Activated naive CD8-positive, alpha-beta T cell treated with anti-CD3 and anti-CD28 coated beads, Interleukin-2, amount 10 ng/mL, durations not matched to agents 7 days and 5 days (primary cell): ENCODE measurements at regions not wholly inside any gene's neighbourhood (a gene's known extent, or its start where the extent isn't known, plus 50 kb on each side); places are given as distances from the start of the nearest gene placed in this dataset.

ENCODE experiments used
- ATAC-seq: fragments of 150-1000 bp; cut with Tn5 transposase; one replicate; pipeline ENCODE4 v1.10.0; 2021; ENCODE audit warnings: low read depth, moderate library complexity
- POLR2A ChIA-PET: fragments of 350-600 bp; sonication (Branson Sonifier 250); formaldehyde crosslinking; loops from one replicate; lab custom pipeline; 2021; ENCODE audit warnings: antibody characterized with exemption; lab: Charles Lee
- DNase-seq: peaks from one replicate; pipeline ENCODE4 v3.0.0; 2021
- H3K27ac Mint-ChIP-seq: one replicate; pipeline ENCODE4 v1.8.0; 2022; ENCODE audit warnings: mild to moderate bottlenecking, mixed read lengths
- H3K27me3 Mint-ChIP-seq: one replicate; pipeline ENCODE4 v1.8.0; 2022; ENCODE audit warnings: mild to moderate bottlenecking, moderate library complexity, mixed read lengths
- H3K36me3 Mint-ChIP-seq: one replicate; pipeline ENCODE4 v1.8.0; 2021; ENCODE audit warnings: mild to moderate bottlenecking, mixed read lengths
- H3K4me1 Mint-ChIP-seq: one replicate; pipeline ENCODE4 v1.8.0; 2021; ENCODE audit warnings: mixed read lengths
- H3K4me3 Mint-ChIP-seq: one replicate; pipeline ENCODE4 v1.8.0; 2022; ENCODE audit warnings: mild to moderate bottlenecking, moderate library complexity, mixed read lengths
- H3K9me3 Mint-ChIP-seq: one replicate; pipeline ENCODE4 v1.8.0; 2021; ENCODE audit warnings: mixed read lengths

DNA sequence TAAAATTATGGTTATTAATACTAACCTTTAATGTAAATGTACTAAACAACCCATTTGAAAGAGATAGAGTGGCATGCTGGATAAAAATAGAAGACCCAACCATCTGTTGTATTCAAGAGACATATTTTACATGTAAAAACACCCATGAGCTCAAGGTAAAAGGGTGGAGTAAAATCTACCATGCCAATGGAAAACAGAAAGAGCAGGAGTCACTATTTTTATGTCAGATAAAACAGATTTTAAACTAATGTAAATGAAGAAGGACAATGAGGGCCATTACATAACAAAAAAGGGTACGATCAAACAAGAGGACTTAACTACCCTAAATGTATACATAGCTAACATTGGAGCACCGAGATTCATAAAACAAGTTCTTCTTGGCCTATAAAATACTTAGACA, 66.3 kb downstream of the ITM2A start:
- Mint-ChIP-seq H3K4me3 (no peak overlapping the region), H3K36me3 (peaks cover 2% of the 10 kb centered on the region), H3K4me1 (no peaks in the 10 kb centered on the region), H3K27me3 (no peaks in the 10 kb centered on the region), H3K27ac (no peak overlapping the region), H3K9me3 (no peaks in the 10 kb centered on the region)
- no peak for ATAC-seq
- no peak for DNase-seq
- POLR2A ChIA-PET: no interaction called here

DNA sequence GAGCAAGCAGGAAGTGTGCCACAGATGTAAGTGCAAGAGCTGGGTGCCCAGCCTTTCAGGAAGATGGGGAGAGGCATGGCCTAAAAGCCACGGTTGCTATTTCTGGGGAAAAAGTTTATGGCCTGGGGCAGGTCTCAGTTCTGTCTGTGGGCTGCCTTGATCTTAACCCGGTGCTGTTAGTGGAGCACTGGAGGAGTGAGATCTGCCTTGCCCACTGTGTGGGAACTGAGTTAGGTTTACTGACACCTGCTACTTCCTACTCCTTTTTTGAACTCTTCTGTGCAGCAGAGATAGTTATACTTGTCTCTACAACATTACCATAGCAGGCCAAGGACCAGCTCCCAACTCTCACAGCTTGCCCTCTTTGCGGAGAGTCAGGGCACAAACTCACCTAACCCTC, 76.5 kb downstream of the ITM2A start:
- Mint-ChIP-seq H3K27me3 (no peaks in the 10 kb centered on the region), H3K9me3 (no peaks in the 10 kb centered on the region), H3K4me3 (no peak overlapping the region), H3K36me3 (peaks cover 11% of the 10 kb centered on the region), H3K27ac (no peak overlapping the region), H3K4me1 (peaks cover 3% of the 10 kb centered on the region)
- DNase-seq: no peak
- ATAC-seq: no peak
- POLR2A ChIA-PET: no interaction called here

- POLR2A ChIA-PET: no interaction called here
- Mint-ChIP-seq H3K4me1 (peaks cover 4% of the 10 kb centered on the region), H3K36me3 (peaks cover 9% of the 10 kb centered on the region), H3K9me3 (no peaks in the 10 kb centered on the region), H3K27me3 (no peaks in the 10 kb centered on the region), H3K27ac (no peak overlapping the region), H3K4me3 (no peak overlapping the region)
- ATAC-seq: no peak
- no peak for DNase-seq
Observed at GRCh38 chrX:79288733-79289132, 78.4 kb downstream of the ITM2A start.

- POLR2A ChIA-PET: no interaction called here
- H3K36me3 Mint-ChIP-seq: peaks cover 11% of the 10 kb centered on the region
- no peak for DNase-seq
- no peak overlapping the region for H3K27ac Mint-ChIP-seq
- no peaks in the 10 kb centered on the region for H3K27me3 Mint-ChIP-seq
- peaks cover 1% of the 10 kb centered on the region for H3K9me3 Mint-ChIP-seq
- no peak overlapping the region for H3K4me3 Mint-ChIP-seq
- no peak for ATAC-seq
- peaks cover 4% of the 10 kb centered on the region for H3K4me1 Mint-ChIP-seq
Observed at GRCh38 chrX:79287724-79288123, 79.4 kb downstream of the ITM2A start.

DNA sequence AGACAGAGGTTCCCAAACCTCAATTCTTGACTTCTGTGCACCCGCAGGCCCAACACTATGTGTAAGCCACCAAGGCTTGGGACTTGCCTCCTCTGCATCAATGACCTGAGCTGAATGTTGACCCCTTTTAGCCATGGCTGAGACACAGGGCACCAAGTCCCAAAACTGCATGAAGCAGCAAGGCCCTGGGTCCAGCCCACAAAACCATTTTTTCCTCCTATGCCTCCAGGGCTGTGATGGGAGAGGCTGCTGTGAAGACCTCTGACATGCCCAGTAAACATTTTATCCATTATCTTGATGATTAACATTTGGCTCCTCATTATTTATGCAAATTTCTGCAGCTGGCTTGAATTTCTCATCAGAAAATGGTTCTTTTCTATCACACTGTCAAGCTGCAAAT, 85.4 kb downstream of the ITM2A start:
- no peaks in the 10 kb centered on the region for H3K27me3 Mint-ChIP-seq
- H3K4me3 Mint-ChIP-seq: no peak overlapping the region
- no peak for DNase-seq
- POLR2A ChIA-PET: no interaction called here
- no peak for ATAC-seq
- no peak overlapping the region for H3K27ac Mint-ChIP-seq
- H3K4me1 Mint-ChIP-seq: peaks cover 2% of the 10 kb centered on the region
- peaks cover 9% of the 10 kb centered on the region for H3K9me3 Mint-ChIP-seq
- H3K36me3 Mint-ChIP-seq: peaks cover 29% of the 10 kb centered on the region

DNA sequence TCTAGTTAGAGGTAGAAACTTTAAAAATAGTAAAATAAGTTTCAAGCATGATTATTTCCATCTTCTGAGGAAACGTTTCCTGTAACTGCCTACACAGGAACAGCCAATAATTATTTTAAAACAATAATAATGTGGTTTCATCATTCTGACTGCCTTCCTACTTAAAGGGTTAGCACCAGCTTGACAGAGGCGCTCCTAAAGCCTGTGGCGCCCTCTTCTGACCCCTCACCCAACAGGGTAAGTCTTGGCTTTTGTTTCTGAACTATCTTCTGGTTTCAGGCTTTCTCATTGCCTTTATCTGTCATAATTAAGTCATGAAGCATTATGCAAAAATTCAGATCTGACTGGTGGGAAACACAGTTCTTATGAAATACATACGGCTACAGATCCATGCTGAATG, 96.7 kb downstream of the ITM2A start:
- Mint-ChIP-seq H3K27ac (no peak overlapping the region), H3K4me1 (peaks cover 26% of the 10 kb centered on the region), H3K4me3 (no peak overlapping the region), H3K36me3 (peaks cover 3% of the 10 kb centered on the region), H3K9me3 (no peaks in the 10 kb centered on the region), H3K27me3 (no peaks in the 10 kb centered on the region)
- DNase-seq (peak; percentile 56), ATAC-seq (peak; percentile 92)
- POLR2A ChIA-PET: interaction anchor here (1.5 kb wide), 1 partner anchor 325 kb away, joined by 3 read pairs; the partner anchor contains the start of gene P2RY10

- DNase-seq (no peak), ATAC-seq (no peak)
- POLR2A ChIA-PET: no interaction called here
- H3K27me3 Mint-ChIP-seq: no peaks in the 10 kb centered on the region
- no peak overlapping the region for H3K4me3 Mint-ChIP-seq
- H3K27ac Mint-ChIP-seq: no peak overlapping the region
- H3K9me3 Mint-ChIP-seq: no peaks in the 10 kb centered on the region
- H3K36me3 Mint-ChIP-seq: peaks cover 3% of the 10 kb centered on the region
- H3K4me1 Mint-ChIP-seq: peaks cover 26% of the 10 kb centered on the region
Observed at GRCh38 chrX:79268788-79269187, 98.3 kb downstream of the ITM2A start.

GRCh38 chrX:79266702-79267101, 100.4 kb downstream of the ITM2A start:
- no peaks in the 10 kb centered on the region for H3K27me3 Mint-ChIP-seq
- peak overlapping the region; percentile 71 for H3K27ac Mint-ChIP-seq
- H3K9me3 Mint-ChIP-seq: no peaks in the 10 kb centered on the region
- H3K4me1 Mint-ChIP-seq: peaks cover 38% of the 10 kb centered on the region
- DNase-seq: no peak
- peak overlapping the region; percentile 72 for H3K4me3 Mint-ChIP-seq
- H3K36me3 Mint-ChIP-seq: peaks cover 3% of the 10 kb centered on the region
- POLR2A ChIA-PET: no interaction called here
- ATAC-seq: no peak

DNA sequence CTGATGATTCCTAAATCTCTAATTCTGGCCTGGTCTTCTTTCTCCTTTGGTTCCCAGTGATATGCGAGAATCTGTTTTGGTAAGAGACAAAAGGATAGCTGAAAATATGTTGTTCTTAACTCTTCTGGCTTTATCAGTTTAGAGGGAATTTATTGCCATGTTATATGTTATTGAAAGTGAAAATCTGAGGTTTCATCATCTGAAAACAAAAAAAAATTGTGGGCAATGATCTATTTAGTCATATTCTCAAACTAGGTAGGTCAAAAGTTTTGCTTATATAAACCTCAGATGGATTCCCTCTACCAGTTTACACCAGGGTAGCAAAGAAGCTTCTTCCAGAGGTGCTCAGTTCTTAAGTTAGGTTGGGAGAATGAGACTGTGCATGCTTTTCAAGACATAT, 103.6 kb downstream of the ITM2A start:
- Mint-ChIP-seq H3K9me3 (no peaks in the 10 kb centered on the region), H3K27ac (peak overlapping the region; percentile 69), H3K27me3 (no peaks in the 10 kb centered on the region), H3K36me3 (peaks cover 3% of the 10 kb centered on the region), H3K4me3 (peak overlapping the region; percentile 43), H3K4me1 (peaks cover 46% of the 10 kb centered on the region)
- POLR2A ChIA-PET: interaction anchor here (1.2 kb wide), 1 partner anchor 119 kb away, joined by 5 read pairs; the partner anchor contains the start of gene GPR174
- ATAC-seq: no peak
- DNase-seq: no peak

- peaks cover 15% of the 10 kb centered on the region for H3K36me3 Mint-ChIP-seq
- peaks cover 3% of the 10 kb centered on the region for H3K9me3 Mint-ChIP-seq
- peaks cover 54% of the 10 kb centered on the region for H3K4me1 Mint-ChIP-seq
- H3K27me3 Mint-ChIP-seq: no peaks in the 10 kb centered on the region
- ATAC-seq (peak; percentile 86), DNase-seq (no peak)
- H3K27ac Mint-ChIP-seq: peak overlapping the region; percentile 92
- H3K4me3 Mint-ChIP-seq: peak overlapping the region; percentile 80
- POLR2A ChIA-PET: interaction anchor here (0.6 to 1.5 kb wide), 10 partner anchors 76 to 312 kb away, joined by 3 to 8 read pairs (median 4); partner anchors contain the start of gene GPR174
Observed at GRCh38 chrX:79259073-79259689, 108.0 kb downstream of the ITM2A start.

DNA sequence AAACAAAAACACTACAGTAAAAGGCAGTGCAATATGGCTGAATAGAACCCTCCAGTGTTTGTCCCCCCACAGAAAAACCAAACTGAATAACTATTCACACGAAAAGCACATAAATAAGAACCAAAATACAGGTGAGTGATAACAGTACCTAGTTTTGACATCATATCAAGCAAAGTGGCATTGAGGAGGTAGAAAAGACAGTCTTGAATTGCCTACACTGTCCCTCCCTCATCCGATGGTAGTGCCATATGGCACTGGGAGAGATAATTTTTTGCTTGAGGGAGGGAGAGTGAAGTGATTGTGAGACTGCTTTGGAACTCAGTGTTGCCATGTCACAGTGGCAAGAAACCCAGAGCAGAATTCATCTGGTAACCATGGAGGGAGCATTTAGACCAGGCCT, 99.2 kb downstream of the GPR174 start:
- Mint-ChIP-seq H3K4me3 (no peak overlapping the region), H3K27me3 (no peaks in the 10 kb centered on the region), H3K27ac (no peak overlapping the region), H3K36me3 (peaks cover 60% of the 10 kb centered on the region), H3K9me3 (peaks cover 11% of the 10 kb centered on the region), H3K4me1 (peaks cover 14% of the 10 kb centered on the region)
- no peak for DNase-seq
- no peak for ATAC-seq
- POLR2A ChIA-PET: no interaction called here

DNA sequence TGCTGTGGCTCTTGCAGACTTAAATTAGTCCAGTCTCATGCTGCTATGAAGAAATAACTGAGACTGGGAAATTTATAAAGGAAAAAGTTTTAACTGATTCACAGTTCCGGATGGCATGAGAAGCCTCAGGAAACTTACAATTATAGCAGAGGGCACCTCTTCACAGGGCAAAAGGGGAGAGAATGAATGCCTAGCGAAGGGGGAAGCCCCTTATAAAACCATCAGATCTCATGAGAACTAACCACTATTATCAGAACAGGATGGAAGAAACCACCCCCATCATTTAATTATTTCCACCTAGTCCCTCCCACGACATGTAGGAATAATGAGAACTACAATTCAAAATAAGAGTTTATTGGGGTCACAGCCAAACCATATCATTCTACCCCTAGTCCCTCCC, 91.4 kb downstream of the GPR174 start:
- peaks cover 70% of the 10 kb centered on the region for H3K36me3 Mint-ChIP-seq
- POLR2A ChIA-PET: no interaction called here
- peaks cover 1% of the 10 kb centered on the region for H3K9me3 Mint-ChIP-seq
- peaks cover 14% of the 10 kb centered on the region for H3K4me1 Mint-ChIP-seq
- H3K27me3 Mint-ChIP-seq: no peaks in the 10 kb centered on the region
- no peak overlapping the region for H3K27ac Mint-ChIP-seq
- no peak for ATAC-seq
- no peak overlapping the region for H3K4me3 Mint-ChIP-seq
- DNase-seq: no peak

DNA sequence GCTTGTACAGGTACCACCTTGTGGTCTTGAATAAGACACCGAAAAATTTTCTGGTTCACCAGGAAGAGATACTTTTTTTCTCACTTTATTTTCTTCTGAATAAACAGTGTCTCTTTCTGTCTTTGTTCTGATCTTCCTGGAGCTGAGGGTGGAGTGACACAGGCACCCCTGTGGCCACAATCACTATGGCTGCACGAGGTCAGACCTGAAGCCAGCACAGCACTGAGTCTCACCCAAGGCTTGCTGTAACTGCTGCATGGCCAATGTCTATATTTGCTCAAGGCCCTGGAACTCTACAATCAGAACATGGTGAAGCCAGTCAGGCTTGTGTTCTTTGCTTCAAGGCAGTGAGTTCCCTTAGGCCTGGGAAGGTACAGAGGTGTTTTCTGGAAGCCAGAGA, 87.2 kb downstream of the GPR174 start:
- DNase-seq (no peak), ATAC-seq (peak; percentile 58)
- H3K4me1 Mint-ChIP-seq: peaks cover 12% of the 10 kb centered on the region
- POLR2A ChIA-PET: no interaction called here
- H3K4me3 Mint-ChIP-seq: peak overlapping the region; percentile 51
- H3K27me3 Mint-ChIP-seq: no peaks in the 10 kb centered on the region
- H3K9me3 Mint-ChIP-seq: peaks cover 7% of the 10 kb centered on the region
- peak overlapping the region; percentile 84 for H3K27ac Mint-ChIP-seq
- peaks cover 58% of the 10 kb centered on the region for H3K36me3 Mint-ChIP-seq
